Gastrocnemius medialis (tissue), 4 donors: ENCODE measurements at regions not wholly inside any gene's neighbourhood (a gene's known extent, or its start where the extent isn't known, plus 50 kb on each side); places are given as distances from the start of the nearest gene placed in this dataset.

Source experiments
- CTCF ChIP-seq, 5 experiments: fragments of 450-650 bp in 3 of 5; fragments of 200-600 bp in 2 of 5; sonication (generic) in 2 of 5; IDR thresholded peaks in 4 of 5; conservative IDR thresholded peaks in 1 of 5; 1 replicate in 4 of 5; 2 replicates in 1 of 5; pipeline ENCODE4 v1.5.1; 2016 to 2019; ENCODE audit warnings: antibody characterized with exemption in 5 of 5, mild to moderate bottlenecking in 3 of 5, moderate library complexity in 3 of 5
- POLR2A ChIP-seq, 2 donors: fragments of 450-650 bp; IDR thresholded peaks; one replicate each; pipeline ENCODE4 v1.6.1; 2017; ENCODE audit warnings: antibody characterized with exemption in 2 of 2, mild to moderate bottlenecking in 2 of 2, moderate library complexity in 2 of 2

GRCh38 chr3:36297195-36297594, 83.1 kb upstream of the STAC start:
- TF ChIP-seq CTCF (IDR thresholded peaks at IDR 0.05 in 4 of 5, conservative IDR thresholded peaks at IDR 0.05 in 1 of 5), result no peak
- TF ChIP-seq POLR2A (IDR thresholded peaks at IDR 0.05), result no peak
